ENCODE measurements at regions not wholly inside any gene's neighbourhood (a gene's known extent, or its start where the extent isn't known, plus 50 kb on each side); places are given as distances from the start of the nearest gene placed in this dataset.

GRCh38 chr4:30294295-30294694, 425.9 kb upstream of the PCDH7 start:
- TF ChIP-seq POLR2A (IDR thresholded peaks at IDR 0.05), result no peak
- TF ChIP-seq, protein P1, sequence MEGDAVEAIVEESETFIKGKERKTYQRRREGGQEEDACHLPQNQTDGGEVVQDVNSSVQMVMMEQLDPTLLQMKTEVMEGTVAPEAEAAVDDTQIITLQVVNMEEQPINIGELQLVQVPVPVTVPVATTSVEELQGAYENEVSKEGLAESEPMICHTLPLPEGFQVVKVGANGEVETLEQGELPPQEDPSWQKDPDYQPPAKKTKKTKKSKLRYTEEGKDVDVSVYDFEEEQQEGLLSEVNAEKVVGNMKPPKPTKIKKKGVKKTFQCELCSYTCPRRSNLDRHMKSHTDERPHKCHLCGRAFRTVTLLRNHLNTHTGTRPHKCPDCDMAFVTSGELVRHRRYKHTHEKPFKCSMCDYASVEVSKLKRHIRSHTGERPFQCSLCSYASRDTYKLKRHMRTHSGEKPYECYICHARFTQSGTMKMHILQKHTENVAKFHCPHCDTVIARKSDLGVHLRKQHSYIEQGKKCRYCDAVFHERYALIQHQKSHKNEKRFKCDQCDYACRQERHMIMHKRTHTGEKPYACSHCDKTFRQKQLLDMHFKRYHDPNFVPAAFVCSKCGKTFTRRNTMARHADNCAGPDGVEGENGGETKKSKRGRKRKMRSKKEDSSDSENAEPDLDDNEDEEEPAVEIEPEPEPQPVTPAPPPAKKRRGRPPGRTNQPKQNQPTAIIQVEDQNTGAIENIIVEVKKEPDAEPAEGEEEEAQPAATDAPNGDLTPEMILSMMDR (IDR thresholded peaks at IDR 0.05), result no peak

All from body of pancreas (tissue), 4 donors.